ENCODE measurements at regions not wholly inside any gene's neighbourhood (a gene's known extent, or its start where the extent isn't known, plus 50 kb on each side); places are given as distances from the start of the nearest gene placed in this dataset.
A peak's percentile ranks its signal among the peaks of the same experiment; 100 is the strongest.

DNA sequence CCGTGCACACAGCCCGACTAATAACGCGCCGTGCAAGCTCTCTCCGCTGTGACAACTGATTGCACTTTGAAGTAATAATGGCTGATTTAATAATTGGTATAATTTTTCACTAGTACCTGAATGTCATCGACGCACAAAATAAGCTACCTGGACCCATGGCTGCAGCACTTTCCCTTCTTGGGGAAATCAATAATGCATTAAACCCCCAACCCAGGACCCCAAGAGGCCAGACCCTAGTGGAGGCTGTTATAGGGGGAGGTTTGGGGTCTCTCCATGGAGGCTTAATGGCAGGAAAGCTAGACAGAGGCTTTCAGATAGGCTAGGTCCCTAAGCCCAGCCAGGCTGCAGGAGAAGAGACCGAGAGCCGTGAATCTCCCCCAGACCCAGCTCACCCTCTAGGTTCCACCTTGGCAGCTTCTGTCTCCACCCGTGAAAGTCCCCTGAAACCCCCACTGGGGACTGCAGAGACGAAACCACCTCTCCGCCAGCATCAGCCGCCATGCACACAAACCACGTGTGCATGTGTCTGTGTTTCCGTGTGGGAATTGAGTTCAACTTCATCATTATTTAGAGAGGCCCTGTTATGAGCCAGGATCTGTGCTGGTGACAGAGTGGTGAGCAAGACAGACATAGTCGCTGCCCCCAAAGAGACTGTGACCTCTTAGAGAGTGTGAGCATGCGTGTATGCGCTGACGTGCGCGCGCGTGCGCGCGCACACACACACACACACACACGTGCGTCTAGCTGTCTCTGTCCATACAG is 168.6 kb upstream of the MVB12B start:
- POLR2A ChIA-PET (ENCODE audit: partially characterized antibody) = no interaction called here
- Histone ChIP-seq H2BK15ac (ENCODE audit: low read length) (no peak overlapping the region), H3K14ac (ENCODE audit: insufficient read length) (no peak overlapping the region), H3K4ac (replicated peaks; ENCODE audit: insufficient read length, low read depth, low read length) (no peak overlapping the region), H2BK120ac (replicated peaks; ENCODE audit: low read depth, low read length) (no peak overlapping the region), H4K91ac (replicated peaks; ENCODE audit: insufficient read length, low read length) (no peak overlapping the region), H2BK12ac (ENCODE audit: low read depth, low read length) (no peak overlapping the region), H3K23ac (ENCODE audit: insufficient read length) (no peak overlapping the region), H3K36me3 (ENCODE audit: control insufficient read depth in 2 of 4, insufficient read depth in 4 of 4, low read length in 3 of 4) (no peaks in the 10 kb centered on the region), H3K9me3 (ENCODE audit: insufficient read depth in 2 of 2, low read depth in 1 of 2, low read length in 1 of 2) (no peaks in the 10 kb centered on the region), H2AK5ac (ENCODE audit: low read depth, low read length) (no peak overlapping the region), H2BK20ac (ENCODE audit: low read length) (no peak overlapping the region), H3K27ac (ENCODE audit: low read depth, low read length) (no peak overlapping the region), H4K5ac (ENCODE audit: insufficient read length, low read depth, low read length) (no peak overlapping the region), H3K79me1 (ENCODE audit: low read depth, low read length) (peaks cover 2% of the 10 kb centered on the region; the same call in 1 of the 2 replicates), H3K4me1 (replicated peaks in 1 of 4; ENCODE audit: control insufficient read depth in 3 of 4, insufficient read depth in 4 of 4, low read length in 3 of 4) (peaks cover 0 to 10% (median 0%) of the 10 kb centered on the region in 4 experiments; a peak in 2 of 7 replicates), H3K79me2 (ENCODE audit: control insufficient read depth in 1 of 2, insufficient read depth in 2 of 2, low read length in 2 of 2) (no peaks in the 10 kb centered on the region), H3K4me3 (ENCODE audit: extremely low read depth in 1 of 4, insufficient read depth in 2 of 4, low read depth in 3 of 4, low read length in 4 of 4) (no peak overlapping the region), H3K18ac (ENCODE audit: extremely low read depth, low read length) (no peak overlapping the region), H3K56ac (replicated peaks; ENCODE audit: insufficient read length, low read depth, low read length) (no peak overlapping the region), H3K27me3 (replicated peaks in 1 of 4; ENCODE audit: control insufficient read depth in 3 of 4, extremely low read depth in 1 of 4, insufficient read depth in 3 of 4, low read length in 3 of 4) (peaks cover 0 to 2% (median 0%) of the 10 kb centered on the region in 4 experiments; a peak in 2 of 7 replicates), H4K20me1 (replicated peaks in 1 of 2; ENCODE audit: control insufficient read depth in 1 of 2, insufficient read depth in 2 of 2, low read length in 2 of 2) (peaks cover 0 to 4% of the 10 kb centered on the region in 2 experiments), H2BK5ac (ENCODE audit: low read depth, low read length) (no peak overlapping the region), H3K4me2 (ENCODE audit: insufficient read depth in 1 of 2, low read depth in 2 of 2, low read length in 2 of 2) (no peak overlapping the region; a peak in 1 of 4 replicates), H3K9ac (replicated peaks in 1 of 4; ENCODE audit: extremely low read depth in 1 of 4, low read depth in 3 of 4, low read length in 3 of 4) (no peak overlapping the region), H3K23me2 (ENCODE audit: low read depth, low read length) (peaks cover 5% of the 10 kb centered on the region; the same call in 1 of the 2 replicates), H2AFZ (ENCODE audit: low read length) (no peak overlapping the region), H4K8ac (ENCODE audit: extremely low read depth, insufficient read depth, low read length) (0 out of 2 replicates have a peak overlapping the region, but pooled peaks have one; percentile 3)
- WGBS, 2 experiments (ENCODE audit: extremely low coverage in 1 of 2, insufficient coverage in 1 of 2, insufficient read length in 1 of 2, insufficient replicate concordance in 2 of 2, low coverage in 1 of 2, low lambda C conversion rate in 2 of 2, missing lambda C conversion rate in 1 of 2) = 80% methylated on average over 26 of the region's 29 CpGs; no CpG with 5 or more reads in 1 of the 2 experiments
- no peak for FAIRE-seq
- DNase-seq (ENCODE audit: low read depth in 1 of 2, low spot score in 2 of 2) = no peak
- CTCF ChIA-PET (ENCODE audit: partially characterized antibody) = interaction anchor here (0.9 to 1.7 kb wide), 4 partner anchors 15 to 241 kb away, joined by 3 to 12 read pairs (median 3); no protein-coding TSS in a partner anchor
- TF ChIP-seq RXRA (IDR thresholded peaks at IDR 0.05; ENCODE audit: insufficient read depth, low read depth, low read length) (no peak), CHD2 (IDR thresholded peaks at IDR 0.05; ENCODE audit: low read length) (no peak), SIX5 (IDR thresholded peaks at IDR 0.05; ENCODE audit: low read depth, low read length) (no peak), KDM4A (IDR thresholded peaks at IDR 0.05; ENCODE audit: low read depth, low read length, severe bottlenecking) (no peak), TAF7 (optimal IDR thresholded peaks at IDR 0.05; ENCODE audit: borderline replicate concordance, low read depth, low read length) (no peak), SIRT6 (IDR thresholded peaks at IDR 0.05; ENCODE audit: low read length) (no peak), BRCA1 (IDR thresholded peaks at IDR 0.05; ENCODE audit: low read depth, low read length) (no peak), HDAC6 (IDR thresholded peaks at IDR 0.05; ENCODE audit: low read depth, low read length) (no peak), NRF1 (IDR thresholded peaks at IDR 0.05; ENCODE audit: low read depth, low read length) (no peak), POLR2AphosphoS5 (IDR thresholded peaks at IDR 0.05; ENCODE audit: low read depth, low read length) (no peak)
- TF ChIP-seq, protein P1, sequence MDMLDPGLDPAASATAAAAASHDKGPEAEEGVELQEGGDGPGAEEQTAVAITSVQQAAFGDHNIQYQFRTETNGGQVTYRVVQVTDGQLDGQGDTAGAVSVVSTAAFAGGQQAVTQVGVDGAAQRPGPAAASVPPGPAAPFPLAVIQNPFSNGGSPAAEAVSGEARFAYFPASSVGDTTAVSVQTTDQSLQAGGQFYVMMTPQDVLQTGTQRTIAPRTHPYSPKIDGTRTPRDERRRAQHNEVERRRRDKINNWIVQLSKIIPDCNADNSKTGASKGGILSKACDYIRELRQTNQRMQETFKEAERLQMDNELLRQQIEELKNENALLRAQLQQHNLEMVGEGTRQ (IDR thresholded peaks at IDR 0.05; ENCODE audit: low read length) = no peak
- TF ChIP-seq, protein P2, sequence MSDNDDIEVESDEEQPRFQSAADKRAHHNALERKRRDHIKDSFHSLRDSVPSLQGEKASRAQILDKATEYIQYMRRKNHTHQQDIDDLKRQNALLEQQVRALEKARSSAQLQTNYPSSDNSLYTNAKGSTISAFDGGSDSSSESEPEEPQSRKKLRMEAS (IDR thresholded peaks at IDR 0.05) = no peak
